ENCODE measurements at regions not wholly inside any gene's neighbourhood (a gene's known extent, or its start where the extent isn't known, plus 50 kb on each side); places are given as distances from the start of the nearest gene placed in this dataset.

DNA sequence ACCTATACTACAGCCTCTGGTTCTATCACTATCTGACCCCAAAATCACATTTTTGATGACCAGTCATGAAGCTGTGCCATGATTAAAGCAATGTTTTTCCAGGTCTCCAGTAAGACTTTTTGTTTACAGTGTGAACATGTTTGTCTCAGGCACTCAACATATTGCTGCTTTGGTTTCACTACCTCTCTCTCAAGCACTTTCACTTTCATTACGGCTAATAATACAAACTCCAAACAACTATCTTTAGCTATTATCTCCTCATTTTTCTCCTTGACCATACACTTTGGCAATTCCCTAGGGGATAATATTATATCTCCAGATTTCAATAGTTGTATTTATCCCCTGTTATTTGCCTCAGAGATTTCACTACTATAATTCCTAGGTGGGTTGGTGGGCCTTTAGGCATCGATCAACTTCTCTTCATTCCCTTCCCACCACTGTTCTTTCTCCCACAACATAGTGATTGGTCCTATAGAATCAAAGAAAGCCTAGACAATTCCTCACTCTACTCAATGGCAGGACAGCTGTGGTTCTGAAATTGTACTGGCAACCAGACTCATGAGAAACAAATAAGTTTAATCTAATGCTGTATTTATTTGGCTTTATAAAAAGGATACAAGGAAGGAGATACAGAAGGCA is 261.4 kb upstream of the ZWINT start:
- no peak for TF ChIP-seq EZH2 (IDR thresholded peaks at IDR 0.05; ENCODE audit: insufficient read depth, poor library complexity, severe bottlenecking)
- TF ChIP-seq EZH2phosphoT487 (IDR thresholded peaks at IDR 0.05; ENCODE audit: insufficient read depth, low read depth), result no peak
